RWPE1 (cell line): ENCODE measurements at regions not wholly inside any gene's neighbourhood (a gene's known extent, or its start where the extent isn't known, plus 50 kb on each side); places are given as distances from the start of the nearest gene placed in this dataset.

Source experiments
- CTCF ChIA-PET: fragments of 350-600 bp; sonication (Branson Sonifier 250); formaldehyde crosslinking; extraction: SDS; loops from one replicate; lab custom pipeline; 2021; lab: Yijun Ruan, JAX
- POLR2A ChIA-PET: fragments of 400-600 bp; formaldehyde crosslinking; extraction: SDS; loops from one replicate; lab custom pipeline; 2020; ENCODE audit warnings: antibody characterized with exemption; ENCODE audit not compliant: low non-redundant PET; lab: Yijun Ruan, JAX
- DNase-seq: peaks from one replicate; pipeline ENCODE4 v3.0.0; 2012; ENCODE audit warnings: low spot score
- H3K27ac ChIP-seq: fragments of 450-650 bp; 2 replicates; pipeline ENCODE4 v1.5.1; 2017
- CTCF ChIP-seq: fragments of 450-650 bp; conservative IDR thresholded peaks from 2 replicates; pipeline ENCODE4 v1.5.1; 2017; ENCODE audit warnings: low read depth, mild to moderate bottlenecking

- H3K27ac ChIP-seq: no peak overlapping the region
- no peak for DNase-seq
- no peak for TF ChIP-seq CTCF
- CTCF ChIA-PET: no interaction called here
- POLR2A ChIA-PET: no interaction called here
Observed at GRCh38 chr16:62926121-62926801, 890.0 kb upstream of the CDH8 start.

GRCh38 chr16:62921904-62922303 is 885.7 kb upstream of the CDH8 start:
- H3K27ac ChIP-seq: no peak overlapping the region
- CTCF ChIA-PET: no interaction called here
- TF ChIP-seq CTCF: no peak
- POLR2A ChIA-PET: no interaction called here
- no peak for DNase-seq

- ChIA-PET POLR2A (no interaction called here), CTCF (no interaction called here)
- no peak for TF ChIP-seq CTCF
- DNase-seq: no peak
- H3K27ac ChIP-seq: no peak overlapping the region
Observed at GRCh38 chr16:62913924-62914323, 877.7 kb upstream of the CDH8 start.

GRCh38 chr16:62913333-62913732 is 877.1 kb upstream of the CDH8 start:
- POLR2A ChIA-PET: no interaction called here
- CTCF ChIA-PET: no interaction called here
- no peak for DNase-seq
- TF ChIP-seq CTCF: no peak
- no peak overlapping the region for H3K27ac ChIP-seq

GRCh38 chr16:62909597-62909996 is 873.4 kb upstream of the CDH8 start:
- CTCF ChIA-PET: interaction anchor here (0.6 kb wide), 1 partner anchor 206 kb away, joined by 5 read pairs; no protein-coding TSS in a partner anchor
- POLR2A ChIA-PET: no interaction called here
- no peak for DNase-seq
- no peak overlapping the region for H3K27ac ChIP-seq
- TF ChIP-seq CTCF: no peak

- H3K27ac ChIP-seq: no peak overlapping the region
- no peak for DNase-seq
- POLR2A ChIA-PET: no interaction called here
- CTCF ChIA-PET: no interaction called here
- TF ChIP-seq CTCF: no peak
Observed at GRCh38 chr16:62907562-62907961, 871.3 kb upstream of the CDH8 start.
